Prostate gland (tissue), 2 donors: ENCODE measurements at regions not wholly inside any gene's neighbourhood (a gene's known extent, or its start where the extent isn't known, plus 50 kb on each side); places are given as distances from the start of the nearest gene placed in this dataset.

ENCODE experiments used
- POLR2A ChIP-seq: fragments of 450-650 bp; IDR thresholded peaks from one replicate; pipeline ENCODE4 v1.6.1; 2016; ENCODE audit warnings: antibody characterized with exemption, mild to moderate bottlenecking
- TF ChIP-seq, protein P1 (sequence below), 4 experiments: fragments of 200-600 bp in 2 of 4; fragments of 450-650 bp in 2 of 4; sonication (generic) in 2 of 4; IDR thresholded peaks; 1 replicate in 3 of 4; 2 replicates in 1 of 4; pipeline ENCODE4 v1.5.1; 2016 to 2019; ENCODE audit warnings: antibody characterized with exemption in 4 of 4, mild to moderate bottlenecking in 2 of 4, moderate library complexity in 2 of 4

DNA sequence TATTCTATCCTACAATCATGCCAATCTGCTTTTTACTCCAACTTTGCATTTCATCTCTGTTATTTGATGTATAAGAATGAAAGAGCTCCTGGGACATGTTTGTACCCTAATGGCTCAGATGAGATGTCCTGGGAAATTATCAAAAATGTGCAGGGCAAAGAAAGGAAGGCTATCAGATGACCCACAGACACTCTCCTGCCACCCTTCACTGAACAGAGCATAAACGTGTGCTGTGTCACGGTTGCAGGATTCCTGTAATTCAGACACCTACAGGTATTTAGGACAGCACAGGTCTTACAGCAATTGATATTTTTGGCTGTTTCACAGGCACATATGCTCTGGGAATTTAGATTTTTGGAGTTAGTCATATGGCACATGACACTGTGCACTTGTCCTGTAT, 149.2 kb upstream of the GAS1 start:
- TF ChIP-seq, protein P1, sequence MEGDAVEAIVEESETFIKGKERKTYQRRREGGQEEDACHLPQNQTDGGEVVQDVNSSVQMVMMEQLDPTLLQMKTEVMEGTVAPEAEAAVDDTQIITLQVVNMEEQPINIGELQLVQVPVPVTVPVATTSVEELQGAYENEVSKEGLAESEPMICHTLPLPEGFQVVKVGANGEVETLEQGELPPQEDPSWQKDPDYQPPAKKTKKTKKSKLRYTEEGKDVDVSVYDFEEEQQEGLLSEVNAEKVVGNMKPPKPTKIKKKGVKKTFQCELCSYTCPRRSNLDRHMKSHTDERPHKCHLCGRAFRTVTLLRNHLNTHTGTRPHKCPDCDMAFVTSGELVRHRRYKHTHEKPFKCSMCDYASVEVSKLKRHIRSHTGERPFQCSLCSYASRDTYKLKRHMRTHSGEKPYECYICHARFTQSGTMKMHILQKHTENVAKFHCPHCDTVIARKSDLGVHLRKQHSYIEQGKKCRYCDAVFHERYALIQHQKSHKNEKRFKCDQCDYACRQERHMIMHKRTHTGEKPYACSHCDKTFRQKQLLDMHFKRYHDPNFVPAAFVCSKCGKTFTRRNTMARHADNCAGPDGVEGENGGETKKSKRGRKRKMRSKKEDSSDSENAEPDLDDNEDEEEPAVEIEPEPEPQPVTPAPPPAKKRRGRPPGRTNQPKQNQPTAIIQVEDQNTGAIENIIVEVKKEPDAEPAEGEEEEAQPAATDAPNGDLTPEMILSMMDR (IDR thresholded peaks at IDR 0.05): no peak
- no peak for TF ChIP-seq POLR2A
